PFSK-1 (cell line): ENCODE measurements at regions not wholly inside any gene's neighbourhood (a gene's known extent, or its start where the extent isn't known, plus 50 kb on each side); places are given as distances from the start of the nearest gene placed in this dataset.

Experiments
- FOXP2 ChIP-seq: optimal IDR thresholded peaks from 2 replicates; pipeline ENCODE3; 2011; ENCODE audit warnings: borderline replicate concordance, control low read depth, inconsistent platforms; ENCODE audit not compliant: insufficient read depth; ENCODE audit errors: extremely low read length, extremely low read depth
- POLR2AphosphoS5 ChIP-seq: IDR thresholded peaks from 2 replicates; pipeline ENCODE4 v1.6.1; 2012; ENCODE audit warnings: low read depth, mild to moderate bottlenecking, control low read depth, low read length, moderate library complexity
- REST ChIP-seq, 2 experiments: IDR thresholded peaks; 2 replicates each; pipeline versions ENCODE4 v1.6.1 to v1.8.0; 2011 to 2012; ENCODE audit warnings: low read depth in 2 of 2, low read length in 2 of 2, control low read depth in 1 of 2, inconsistent platforms in 1 of 2, mild to moderate bottlenecking in 1 of 2, moderate library complexity in 1 of 2; ENCODE audit not compliant: insufficient read depth in 1 of 2
- SIN3A ChIP-seq: IDR thresholded peaks from 2 replicates; pipeline ENCODE4 v1.6.1; 2012; ENCODE audit warnings: mild to moderate bottlenecking, low read length, moderate library complexity, borderline replicate concordance; ENCODE audit not compliant: insufficient read depth
- TAF1 ChIP-seq: IDR thresholded peaks from 2 replicates; pipeline ENCODE4 v1.6.1; 2012; ENCODE audit warnings: low read length, control low read depth, borderline replicate concordance; ENCODE audit not compliant: insufficient read depth

- TF ChIP-seq REST (IDR thresholded peaks at IDR 0.05; ENCODE audit: insufficient read depth in 1 of 2, low read depth in 2 of 2, low read length in 2 of 2) = no peak
Measured at GRCh38 chr5:172528440-172528839, 74.1 kb upstream of the SH3PXD2B start.

GRCh38 chr5:172527559-172527958 is 73.2 kb upstream of the SH3PXD2B start:
- no peak for TF ChIP-seq REST (IDR thresholded peaks at IDR 0.05; ENCODE audit: insufficient read depth in 1 of 2, low read depth in 2 of 2, low read length in 2 of 2)
- TF ChIP-seq POLR2AphosphoS5 = no peak
- TF ChIP-seq FOXP2 = no peak
- TF ChIP-seq SIN3A = no peak
- no peak for TF ChIP-seq TAF1

GRCh38 chr5:172525996-172526360 is 71.7 kb upstream of the SH3PXD2B start:
- no peak for TF ChIP-seq TAF1
- TF ChIP-seq REST (IDR thresholded peaks at IDR 0.05; ENCODE audit: insufficient read depth in 1 of 2, low read depth in 2 of 2, low read length in 2 of 2) = no peak
- TF ChIP-seq POLR2AphosphoS5 = no peak
- TF ChIP-seq FOXP2 = no peak
- TF ChIP-seq SIN3A = no peak

GRCh38 chr5:172525307-172525995 is 71.1 kb upstream of the SH3PXD2B start:
- TF ChIP-seq SIN3A (no peak), TAF1 (no peak), FOXP2 (no peak), REST (IDR thresholded peaks at IDR 0.05; ENCODE audit: insufficient read depth in 1 of 2, low read depth in 2 of 2, low read length in 2 of 2) (no peak)

- no peak for TF ChIP-seq POLR2AphosphoS5
- no peak for TF ChIP-seq SIN3A
- no peak for TF ChIP-seq REST (IDR thresholded peaks at IDR 0.05; ENCODE audit: insufficient read depth in 1 of 2, low read depth in 2 of 2, low read length in 2 of 2)
- no peak for TF ChIP-seq FOXP2
- TF ChIP-seq TAF1 = no peak
Measured at GRCh38 chr5:172524573-172525021, 70.3 kb upstream of the SH3PXD2B start.
